H1 (cell line): ENCODE measurements at regions not wholly inside any gene's neighbourhood (a gene's known extent, or its start where the extent isn't known, plus 50 kb on each side); places are given as distances from the start of the nearest gene placed in this dataset.

Experiments used
- CHD1 ChIP-seq: IDR thresholded peaks from 2 replicates; pipeline ENCODE4 v1.6.1; 2012; ENCODE audit warnings: low read depth, low read length, improper control_type of control experiment
- EZH2 ChIP-seq: fragments of 200-600 bp; sonication (generic); IDR thresholded peaks from 2 replicates; pipeline ENCODE4 v1.7.1; 2012; ENCODE audit warnings: low read depth, mild to moderate bottlenecking, moderate library complexity, low read length, inconsistent platforms; ENCODE audit not compliant: severe bottlenecking
- PHF8 ChIP-seq: fragments of 200-600 bp; sonication (generic); conservative IDR thresholded peaks from 2 replicates; pipeline ENCODE4 v1.7.1; 2012; ENCODE audit warnings: low read depth, mild to moderate bottlenecking, inconsistent platforms, low read length, moderate library complexity
- POU5F1 ChIP-seq: IDR thresholded peaks from 2 replicates; pipeline ENCODE4 v1.6.1; 2011; ENCODE audit warnings: low read depth, mild to moderate bottlenecking, low read length, moderate library complexity
- SIX5 ChIP-seq: IDR thresholded peaks from 2 replicates; pipeline ENCODE4 v1.6.1; 2011; ENCODE audit warnings: mild to moderate bottlenecking, low read depth, low read length
- TCF12 ChIP-seq: IDR thresholded peaks from 2 replicates; pipeline ENCODE4 v1.6.1; 2011; ENCODE audit warnings: low read depth, mild to moderate bottlenecking, low read length
- YY1 ChIP-seq: IDR thresholded peaks from 2 replicates; pipeline ENCODE4 v1.6.1; 2011; ENCODE audit warnings: low read depth, mild to moderate bottlenecking, low read length
- TF ChIP-seq, protein P1 (sequence below), 3 experiments: IDR thresholded peaks; 1 replicate in 2 of 3; 2 replicates in 1 of 3; pipeline versions ENCODE4 v1.5.1 to v1.6.1; 2011; ENCODE audit warnings: low read length in 3 of 3, mild to moderate bottlenecking in 3 of 3, inconsistent platforms in 2 of 3, low read depth in 1 of 3, moderate library complexity in 1 of 3; ENCODE audit not compliant: insufficient read depth in 1 of 3; ENCODE audit errors: control extremely low read depth in 1 of 3

DNA sequence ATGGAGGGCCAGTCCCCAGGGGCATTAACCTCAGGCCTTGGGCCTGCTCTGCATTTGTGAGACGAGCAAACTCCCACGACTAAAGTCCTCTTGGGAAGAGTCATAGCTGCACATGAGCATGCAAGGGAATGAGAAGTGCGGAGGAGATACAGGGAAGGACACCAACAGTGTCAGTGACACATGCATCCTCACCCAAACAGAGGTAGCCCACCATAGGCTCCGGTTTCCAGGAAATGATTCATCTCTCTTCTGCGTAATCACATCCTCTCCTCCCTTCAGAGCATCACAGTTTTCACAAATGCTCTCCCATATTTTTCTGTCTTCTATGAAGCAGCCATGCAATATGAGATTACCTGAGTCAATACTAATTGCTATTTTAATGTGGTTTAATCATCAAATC lies 725.7 kb upstream of the GOT2 start:
- TF ChIP-seq POU5F1 (no peak), SIX5 (no peak), EZH2 (no peak), TCF12 (no peak), PHF8 (no peak), YY1 (no peak), CHD1 (no peak)
- TF ChIP-seq, protein P1, sequence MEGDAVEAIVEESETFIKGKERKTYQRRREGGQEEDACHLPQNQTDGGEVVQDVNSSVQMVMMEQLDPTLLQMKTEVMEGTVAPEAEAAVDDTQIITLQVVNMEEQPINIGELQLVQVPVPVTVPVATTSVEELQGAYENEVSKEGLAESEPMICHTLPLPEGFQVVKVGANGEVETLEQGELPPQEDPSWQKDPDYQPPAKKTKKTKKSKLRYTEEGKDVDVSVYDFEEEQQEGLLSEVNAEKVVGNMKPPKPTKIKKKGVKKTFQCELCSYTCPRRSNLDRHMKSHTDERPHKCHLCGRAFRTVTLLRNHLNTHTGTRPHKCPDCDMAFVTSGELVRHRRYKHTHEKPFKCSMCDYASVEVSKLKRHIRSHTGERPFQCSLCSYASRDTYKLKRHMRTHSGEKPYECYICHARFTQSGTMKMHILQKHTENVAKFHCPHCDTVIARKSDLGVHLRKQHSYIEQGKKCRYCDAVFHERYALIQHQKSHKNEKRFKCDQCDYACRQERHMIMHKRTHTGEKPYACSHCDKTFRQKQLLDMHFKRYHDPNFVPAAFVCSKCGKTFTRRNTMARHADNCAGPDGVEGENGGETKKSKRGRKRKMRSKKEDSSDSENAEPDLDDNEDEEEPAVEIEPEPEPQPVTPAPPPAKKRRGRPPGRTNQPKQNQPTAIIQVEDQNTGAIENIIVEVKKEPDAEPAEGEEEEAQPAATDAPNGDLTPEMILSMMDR (IDR thresholded peaks at IDR 0.05; ENCODE audit: control extremely low read depth in 1 of 3, insufficient read depth in 1 of 3, low read depth in 1 of 3, low read length in 3 of 3): no peak
